Neural progenitor cell (in vitro differentiated cells): ENCODE measurements at regions not wholly inside any gene's neighbourhood (a gene's known extent, or its start where the extent isn't known, plus 50 kb on each side); places are given as distances from the start of the nearest gene placed in this dataset.
"Not testable (repeated sequence)": the region's sequence is repeated elsewhere in the genome, so short reads cannot be mapped to it uniquely, and the experiment has no call there.

Experiments used
- DNase-seq: peaks from one replicate; pipeline ENCODE4 v3.0.0-alpha.2; 2016; ENCODE audit warnings: low spot score
- H2AFZ ChIP-seq: fragments of 200-600 bp; sonication (generic); replicated peaks from 2 replicates; pipeline ENCODE4 v1.6.1; 2016; ENCODE audit warnings: antibody characterized with exemption
- H3F3A ChIP-seq: fragments of 200-600 bp; sonication (generic); 2 replicates; pipeline ENCODE4 v1.6.1; 2016; ENCODE audit warnings: antibody characterized with exemption, low read depth
- H3K27ac ChIP-seq: fragments of 200-600 bp; sonication (generic); 2 replicates; pipeline ENCODE4 v1.5.1; 2016; ENCODE audit warnings: mild to moderate bottlenecking
- H3K27me3 ChIP-seq: fragments of 200-600 bp; sonication (generic); 2 replicates; pipeline ENCODE4 v1.6.1; 2016; ENCODE audit warnings: mild to moderate bottlenecking, moderate library complexity
- H3K36me3 ChIP-seq: fragments of 200-600 bp; sonication (generic); 2 replicates; pipeline ENCODE4 v1.5.1; 2016
- H3K4me1 ChIP-seq: fragments of 200-600 bp; sonication (generic); 2 replicates; pipeline ENCODE4 v1.6.1; 2016; ENCODE audit warnings: mixed run types
- H3K4me2 ChIP-seq: fragments of 200-600 bp; sonication (generic); 2 replicates; pipeline ENCODE4 v1.6.1; 2016
- H3K4me3 ChIP-seq: fragments of 200-600 bp; sonication (generic); 2 replicates; pipeline ENCODE4 v1.5.1; 2016
- H3K79me2 ChIP-seq: fragments of 200-600 bp; sonication (generic); 2 replicates; pipeline ENCODE4 v1.6.1; 2016; ENCODE audit warnings: low read depth
- H3K9ac ChIP-seq: fragments of 200-600 bp; sonication (generic); 2 replicates; pipeline ENCODE4 v1.6.1; 2016
- H3K9me3 ChIP-seq: fragments of 200-600 bp; sonication (generic); 2 replicates; pipeline ENCODE4 v1.5.1; 2016; ENCODE audit warnings: low read depth
- H4K20me1 ChIP-seq: fragments of 200-600 bp; sonication (generic); 2 replicates; pipeline ENCODE4 v1.6.1; 2016; ENCODE audit warnings: low read depth
- H3K27ac Mint-ChIP-seq: 3 replicates; pipeline ENCODE4 v1.8.0; 2021; ENCODE audit warnings: mixed read lengths
- H3K27me3 Mint-ChIP-seq: 2 replicates; pipeline ENCODE4 v1.8.0; 2022; ENCODE audit warnings: low read depth, mild to moderate bottlenecking, inconsistent platforms, moderate library complexity, mixed read lengths; ENCODE audit not compliant: insufficient read depth
- H3K36me3 Mint-ChIP-seq: 3 replicates; pipeline ENCODE4 v1.8.0; 2021; ENCODE audit warnings: mixed read lengths
- H3K4me1 Mint-ChIP-seq: 3 replicates; pipeline ENCODE4 v1.8.0; 2021; ENCODE audit warnings: mixed read lengths
- H3K4me3 Mint-ChIP-seq: 3 replicates; pipeline ENCODE4 v1.8.0; 2021; ENCODE audit warnings: mild to moderate bottlenecking, moderate library complexity, mixed read lengths
- H3K9me3 Mint-ChIP-seq: 3 replicates; pipeline ENCODE4 v1.8.0; 2020; ENCODE audit warnings: mixed read lengths
- CTCF ChIP-seq: fragments of 200-600 bp; sonication (generic); IDR thresholded peaks from 2 replicates; pipeline ENCODE4 v1.5.1; 2017; ENCODE audit warnings: antibody characterized with exemption, mild to moderate bottlenecking
- EZH2 ChIP-seq: fragments of 200-600 bp; sonication (generic); IDR thresholded peaks from 2 replicates; pipeline ENCODE4 v1.6.1; 2017; ENCODE audit warnings: antibody characterized with exemption, mild to moderate bottlenecking, moderate library complexity
- EZH2phosphoT487 ChIP-seq: fragments of 200-600 bp; sonication (generic); IDR thresholded peaks from 2 replicates; pipeline ENCODE4 v1.6.1; 2017; ENCODE audit warnings: antibody characterized with exemption

GRCh38 chr1:25008192-25008485 is 78.1 kb upstream of the RUNX3 start:
- H3K9me3 ChIP-seq, result no peaks in the 10 kb centered on the region

GRCh38 chr1:25007390-25008191 is 77.5 kb upstream of the RUNX3 start:
- not testable (repeated sequence) for H3K36me3 ChIP-seq, DNase-seq, H3F3A ChIP-seq, H3K79me2 ChIP-seq, H3K27ac ChIP-seq, H3K27me3 ChIP-seq, H3K9me3 Mint-ChIP-seq, H3K4me3 Mint-ChIP-seq, H3K9ac ChIP-seq, H3K36me3 Mint-ChIP-seq, H4K20me1 ChIP-seq, H3K9me3 ChIP-seq, H2AFZ ChIP-seq, H3K4me3 ChIP-seq, H3K4me2 ChIP-seq
- peaks cover 11% of the 10 kb centered on the region for H3K27me3 Mint-ChIP-seq
- H3K4me1 ChIP-seq, result peaks cover 18% of the 10 kb centered on the region
- peak overlapping the region; percentile 63 for H3K27ac Mint-ChIP-seq
- peak; percentile 9 for TF ChIP-seq CTCF
- H3K4me1 Mint-ChIP-seq, result peaks cover 21% of the 10 kb centered on the region

More at GRCh38 chr1:25008192-25008485, 78.1 kb upstream of the RUNX3 start:
- Mint-ChIP-seq H3K27me3 (peaks cover 11% of the 10 kb centered on the region), H3K4me1 (peaks cover 22% of the 10 kb centered on the region), H3K36me3 (no peaks in the 10 kb centered on the region), H3K27ac (peak overlapping the region; percentile 63), H3K9me3 (no peaks in the 10 kb centered on the region), H3K4me3 (no peak overlapping the region)
- no peak overlapping the region for H3K27ac ChIP-seq
- no peak for DNase-seq
- no peaks in the 10 kb centered on the region for H3K27me3 ChIP-seq
- H3K4me3 ChIP-seq, result no peak overlapping the region
- H3K4me2 ChIP-seq, result no peak overlapping the region
- TF ChIP-seq CTCF, result no peak
- TF ChIP-seq EZH2, result no peak
- TF ChIP-seq EZH2phosphoT487, result no peak
- no peaks in the 10 kb centered on the region for H4K20me1 ChIP-seq
- no peaks in the 10 kb centered on the region for H3K79me2 ChIP-seq
- no peak overlapping the region for H2AFZ ChIP-seq
- no peaks in the 10 kb centered on the region for H3F3A ChIP-seq
- H3K36me3 ChIP-seq, result no peaks in the 10 kb centered on the region
- H3K9ac ChIP-seq, result no peak overlapping the region
- H3K4me1 ChIP-seq, result peaks cover 18% of the 10 kb centered on the region

GRCh38 chr1:25006770-25007169 is 76.7 kb upstream of the RUNX3 start:
- Mint-ChIP-seq H3K9me3 (no peaks in the 10 kb centered on the region), H3K36me3 (no peaks in the 10 kb centered on the region), H3K4me1 (peaks cover 13% of the 10 kb centered on the region), H3K27me3 (peaks cover 9% of the 10 kb centered on the region), H3K27ac (no peak overlapping the region), H3K4me3 (no peak overlapping the region)
- Histone ChIP-seq H3K9me3 (no peaks in the 10 kb centered on the region), H2AFZ (no peak overlapping the region), H3K27me3 (no peaks in the 10 kb centered on the region), H3K4me1 (peaks cover 11% of the 10 kb centered on the region), H3K4me3 (no peak overlapping the region), H3K36me3 (no peaks in the 10 kb centered on the region), H3K4me2 (no peak overlapping the region), H3F3A (no peaks in the 10 kb centered on the region), H3K9ac (no peak overlapping the region), H3K79me2 (no peaks in the 10 kb centered on the region), H3K27ac (no peak overlapping the region), H4K20me1 (no peaks in the 10 kb centered on the region)
- no peak for DNase-seq
- TF ChIP-seq EZH2, result no peak
- no peak for TF ChIP-seq EZH2phosphoT487
- no peak for TF ChIP-seq CTCF
